GM18907 (cell line): ENCODE measurements at regions not wholly inside any gene's neighbourhood (a gene's known extent, or its start where the extent isn't known, plus 50 kb on each side); places are given as distances from the start of the nearest gene placed in this dataset.
"Not testable (repeated sequence)": the region's sequence is repeated elsewhere in the genome, so short reads cannot be mapped to it uniquely, and the experiment has no call there.

Experiments used
- ATAC-seq: cut with Tn5 transposase; IDR thresholded peaks from one replicate; pipeline ENCODE4 v1.9.1; 2021; ENCODE audit warnings: mild to moderate bottlenecking, moderate library complexity; ENCODE audit not compliant: unreplicated experiment

- no peak for ATAC-seq
Observed at GRCh38 chr7:125299003-125299765, 369.6 kb upstream of the POT1 start.

DNA sequence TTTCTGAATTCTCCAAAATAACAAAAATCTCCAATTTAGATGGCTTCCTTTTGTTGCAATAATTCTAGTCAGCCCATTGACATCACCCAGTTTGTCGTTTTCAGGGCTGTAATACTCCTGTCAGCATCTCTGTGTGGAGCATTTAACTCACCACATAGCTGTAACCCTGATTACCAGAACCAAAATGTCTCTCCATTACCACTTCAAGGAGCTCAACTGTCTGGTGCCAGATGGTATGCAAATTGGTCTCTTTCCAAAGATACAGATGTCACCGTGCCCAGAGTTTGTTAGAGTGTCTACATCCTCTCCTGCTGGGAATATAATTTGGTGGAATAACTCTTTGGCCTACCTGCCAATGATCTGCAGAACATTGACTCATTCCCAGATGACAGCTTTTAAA, 350.3 kb upstream of the POT1 start:
- ATAC-seq: no peak

DNA sequence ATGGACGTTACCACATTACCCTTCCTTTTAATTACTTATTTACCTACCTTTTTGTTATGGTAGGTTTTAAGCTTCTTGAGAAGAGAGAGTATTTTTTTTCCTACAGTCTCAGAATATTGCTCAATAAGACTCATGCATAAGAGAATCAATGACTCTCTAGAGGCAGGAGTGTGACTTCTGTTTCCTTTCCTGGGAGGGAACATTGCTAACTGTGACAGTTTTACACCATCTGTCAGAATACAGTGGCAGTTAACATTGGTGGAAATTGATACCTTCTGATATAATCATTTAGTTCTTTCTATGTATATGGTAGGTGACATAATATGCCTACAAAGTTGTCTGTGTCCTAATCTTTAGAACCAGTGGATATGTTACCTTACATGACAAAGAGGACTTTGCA, 348.7 kb upstream of the POT1 start:
- no peak for ATAC-seq

DNA sequence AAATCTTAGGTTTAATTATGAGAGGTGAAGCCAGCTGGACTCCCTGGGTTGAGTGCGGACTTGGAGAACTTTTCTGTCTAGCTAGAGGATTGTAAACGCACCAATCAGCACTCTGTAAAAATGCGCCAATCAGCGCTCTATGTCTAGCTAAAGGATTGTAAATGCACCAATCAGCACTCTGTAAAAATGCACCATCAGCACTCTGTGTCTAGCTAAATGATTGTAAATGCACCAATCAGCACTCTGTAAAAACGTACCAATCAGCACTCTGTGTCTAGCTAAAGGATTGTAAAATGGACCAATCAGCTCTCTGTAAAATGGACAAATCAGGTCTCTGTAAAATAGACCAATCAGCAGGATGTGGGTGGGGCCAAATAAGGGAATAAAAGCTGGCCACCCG, 345.1 kb upstream of the POT1 start:
- not testable (repeated sequence) for ATAC-seq

DNA sequence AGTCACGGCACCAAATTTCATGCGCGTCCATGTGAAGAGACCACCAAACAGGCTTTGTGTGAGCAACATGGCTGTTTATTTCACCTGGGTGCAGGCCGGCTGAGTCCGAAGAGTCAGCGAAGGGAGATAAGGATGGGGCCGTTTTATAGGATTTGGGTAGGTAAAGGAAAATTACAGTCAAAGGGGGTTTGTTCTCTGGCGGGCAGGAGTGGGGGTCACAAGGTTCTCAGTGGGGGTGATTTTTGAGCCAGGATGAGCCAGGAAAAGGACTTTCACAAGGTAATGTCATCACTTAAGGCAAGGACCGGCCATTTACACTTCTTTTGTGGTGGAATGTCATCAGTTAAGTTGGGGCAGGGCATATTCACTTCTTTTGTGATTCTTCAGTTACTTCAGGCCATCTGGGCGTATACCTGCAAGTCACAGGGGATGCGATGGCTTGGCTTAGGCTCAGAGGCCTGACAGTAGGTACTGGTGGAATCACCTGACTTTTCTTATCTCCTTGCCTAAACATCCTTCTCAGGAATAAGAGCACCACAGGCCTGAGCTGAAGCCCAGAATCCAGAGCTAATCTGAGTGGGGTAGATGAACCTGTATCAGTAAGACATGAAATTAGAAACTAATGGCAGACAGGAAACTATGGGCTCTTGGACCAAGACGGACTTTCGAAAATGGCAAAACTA, 334.7 kb upstream of the POT1 start:
- ATAC-seq: not testable (repeated sequence)

- ATAC-seq: not testable (repeated sequence)
Observed at GRCh38 chr7:125258876-125259417, 329.3 kb upstream of the POT1 start.

DNA sequence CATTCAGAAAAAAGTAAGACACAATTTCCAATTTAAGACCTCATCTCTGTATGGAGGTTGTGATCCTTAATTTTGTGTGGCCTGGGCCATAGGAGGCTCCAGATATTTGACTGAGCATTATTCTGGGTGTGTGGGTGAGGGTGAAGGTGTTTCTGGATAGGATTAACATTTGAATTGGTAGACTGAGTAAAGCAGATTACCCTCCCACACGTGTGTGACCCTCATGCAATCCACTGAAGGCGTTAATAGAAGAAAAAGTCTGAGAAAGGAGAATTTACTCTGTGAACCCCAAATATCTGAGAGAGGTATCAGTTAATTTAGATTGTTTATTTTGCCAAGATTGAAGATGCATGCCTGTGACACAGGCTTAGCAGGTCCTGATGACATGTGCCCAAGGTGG, 328.0 kb upstream of the POT1 start:
- ATAC-seq: no peak

- no peak for ATAC-seq
Observed at GRCh38 chr7:125256446-125256845, 326.8 kb upstream of the POT1 start.

DNA sequence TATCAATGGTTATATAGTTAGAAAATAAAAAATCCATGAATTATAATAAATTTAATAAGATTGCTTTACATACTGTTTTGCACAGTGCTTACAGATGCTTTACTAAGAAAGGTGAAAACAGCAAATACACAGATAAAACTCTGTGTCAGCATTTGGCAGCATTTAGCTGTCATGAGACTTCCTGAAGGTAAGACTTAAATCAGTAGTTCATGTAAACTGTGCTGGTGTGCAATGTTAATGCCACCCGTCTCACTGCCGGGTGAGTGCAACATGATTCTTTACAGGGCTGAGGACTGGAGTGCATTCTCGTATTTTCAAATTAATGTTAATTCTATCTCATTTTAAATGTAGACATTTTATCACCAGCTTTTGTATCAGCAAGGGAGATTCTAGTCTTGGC, 326.2 kb upstream of the POT1 start:
- no peak for ATAC-seq

DNA sequence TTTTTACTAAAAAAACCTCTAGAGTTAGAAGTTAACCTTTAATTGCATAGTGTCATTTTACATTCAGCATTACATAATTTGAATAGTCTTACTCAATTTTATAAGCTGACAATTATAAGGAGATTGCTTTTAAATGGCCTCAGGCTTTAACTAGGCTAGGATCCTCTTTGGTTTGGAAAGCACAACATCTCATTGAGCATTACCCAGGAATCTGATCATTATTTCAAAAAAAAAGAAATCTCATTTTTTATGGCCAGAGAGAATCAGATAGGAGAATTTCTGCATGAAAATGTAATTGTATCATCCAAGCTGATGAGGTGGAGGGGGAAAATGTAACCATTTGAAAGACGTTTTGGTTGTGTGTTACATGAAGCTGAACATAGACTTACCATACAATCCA, 324.9 kb upstream of the POT1 start:
- no peak for ATAC-seq

DNA sequence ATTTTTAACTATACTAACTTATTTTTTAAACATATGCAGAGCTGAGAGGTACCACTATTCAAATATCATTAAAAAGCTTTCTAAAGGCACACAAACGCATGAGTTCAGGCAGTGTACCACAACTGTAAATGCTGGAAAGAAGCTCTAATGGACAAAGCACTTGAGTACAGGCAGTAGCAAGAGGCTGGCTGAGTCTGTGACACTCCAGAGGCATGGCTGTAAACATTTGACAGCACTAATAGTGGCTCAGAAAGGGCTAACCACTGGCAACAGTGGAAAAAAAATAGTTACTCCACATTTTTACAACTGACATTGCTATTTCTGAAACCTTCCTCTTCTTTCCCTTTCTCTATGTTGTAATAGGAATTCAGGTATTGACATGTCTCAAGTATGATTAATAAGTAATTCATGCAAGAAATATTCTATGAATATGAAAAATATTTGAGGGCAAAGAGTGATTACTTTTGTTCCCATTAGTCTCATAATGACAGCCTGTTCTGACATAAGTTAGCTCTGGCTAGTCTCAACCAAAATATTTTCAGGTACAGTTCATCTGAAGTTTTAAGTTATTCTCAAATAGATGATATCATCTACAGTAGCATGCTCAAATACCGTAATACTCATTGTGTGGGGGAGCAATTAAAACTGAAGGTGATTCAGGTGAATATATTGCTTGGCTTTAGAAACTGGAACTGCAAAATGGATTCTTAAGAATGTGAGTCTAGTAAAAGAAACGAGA, 324.0 kb upstream of the POT1 start:
- no peak for ATAC-seq

DNA sequence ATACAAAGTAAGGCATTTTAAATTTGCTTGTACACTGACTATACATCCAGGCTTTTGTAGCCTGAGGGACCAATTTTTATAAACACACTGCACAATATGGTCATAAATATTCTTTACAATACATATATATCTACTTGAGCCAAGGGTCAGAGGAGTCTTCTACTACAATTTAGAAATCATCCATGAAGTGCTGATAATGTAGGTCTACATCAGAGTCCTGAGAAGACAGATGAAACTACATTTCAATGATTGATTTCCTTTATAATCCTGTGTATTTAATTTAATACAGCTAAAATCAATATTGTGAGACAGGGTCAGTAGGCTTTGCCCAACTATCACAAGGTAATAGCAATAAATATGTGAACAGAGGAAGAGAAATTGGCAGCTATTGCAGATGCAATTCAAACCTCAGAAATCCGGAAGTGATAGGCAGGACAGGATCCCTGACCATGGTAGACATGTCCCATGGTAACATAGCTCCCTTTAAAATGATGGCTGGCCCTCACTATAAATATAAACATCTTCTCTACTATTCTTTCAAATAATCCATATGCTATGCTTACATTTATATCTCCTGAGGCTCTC, 318.0 kb upstream of the POT1 start:
- ATAC-seq: no peak

DNA sequence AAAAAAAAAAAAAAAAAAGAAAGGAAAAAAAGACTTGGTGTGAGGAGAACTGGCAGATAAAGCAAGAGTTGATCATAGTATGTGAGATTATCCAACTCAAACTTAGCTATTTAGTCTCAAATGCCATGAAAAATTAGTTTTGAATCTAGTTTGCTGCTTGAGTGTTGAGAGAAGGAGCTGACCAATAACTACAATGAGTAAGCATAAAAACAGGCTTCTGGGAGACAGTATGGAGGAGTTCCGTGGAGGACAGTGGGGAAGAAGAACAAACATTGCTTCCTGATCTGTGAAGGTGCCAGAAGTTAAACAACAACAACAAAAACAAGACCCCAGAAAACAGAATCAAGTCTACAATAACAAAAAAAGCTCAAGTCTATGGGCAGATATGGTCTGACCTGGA, 317.1 kb upstream of the POT1 start:
- no peak for ATAC-seq

- ATAC-seq: no peak
Observed at GRCh38 chr7:125241548-125241947, 311.9 kb upstream of the POT1 start.

DNA sequence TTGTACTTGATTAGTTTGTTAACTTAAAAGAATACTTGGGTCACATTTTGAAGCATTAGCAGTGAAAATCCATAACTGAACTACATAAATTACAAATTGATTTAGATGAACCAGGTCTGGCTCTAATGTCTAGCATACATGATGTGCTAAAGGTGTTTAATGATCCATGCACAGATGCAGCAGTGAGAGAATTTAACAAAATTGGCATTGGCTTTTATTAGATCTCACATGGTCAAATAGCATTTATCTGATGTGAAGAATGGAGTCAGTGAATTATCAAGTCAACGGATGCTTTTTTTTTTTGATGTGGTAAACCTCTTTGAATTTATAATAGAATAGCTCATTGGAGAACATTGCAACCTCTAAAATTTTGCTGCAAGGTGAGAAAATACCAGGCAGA, 293.0 kb upstream of the POT1 start:
- no peak for ATAC-seq

DNA sequence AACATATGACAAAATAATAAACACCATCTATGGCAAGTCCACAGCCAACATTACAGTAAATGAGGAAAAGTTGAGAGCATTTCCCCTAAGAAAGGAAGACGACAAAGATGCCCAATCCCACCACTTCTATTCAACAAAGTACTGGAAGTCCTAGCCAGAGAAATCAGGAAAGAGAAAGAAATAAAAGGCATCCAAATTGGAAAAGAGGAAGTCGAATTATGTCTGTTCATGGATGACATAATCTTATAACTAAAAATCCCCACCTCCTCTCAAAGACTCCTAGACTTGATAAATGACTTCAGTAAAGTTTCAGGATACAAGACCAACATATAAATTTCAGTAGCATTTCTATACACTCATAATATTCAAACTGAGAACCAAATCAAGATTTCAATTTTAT, 288.5 kb upstream of the POT1 start:
- no peak for ATAC-seq

DNA sequence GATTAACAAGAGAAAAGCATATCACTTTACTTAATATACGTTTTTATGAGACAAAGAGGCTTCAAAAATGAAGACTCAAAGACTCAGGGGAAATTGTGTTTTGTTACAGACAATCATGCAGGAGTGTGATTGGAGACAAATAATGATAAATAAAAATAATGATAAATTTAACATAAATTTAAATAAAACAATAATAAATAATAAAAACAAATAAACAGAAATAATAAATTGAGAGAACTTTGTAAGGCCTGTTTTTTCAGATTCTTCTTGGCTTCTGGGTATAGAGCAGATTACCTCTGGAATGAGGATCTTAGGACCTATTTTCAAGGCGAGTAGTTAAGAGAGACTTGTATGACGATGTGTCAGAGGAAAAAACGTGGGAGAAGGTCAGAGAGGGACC, 271.4 kb upstream of the POT1 start:
- no peak for ATAC-seq

- ATAC-seq: no peak
Observed at GRCh38 chr7:125197731-125198393, 268.2 kb upstream of the POT1 start.

DNA sequence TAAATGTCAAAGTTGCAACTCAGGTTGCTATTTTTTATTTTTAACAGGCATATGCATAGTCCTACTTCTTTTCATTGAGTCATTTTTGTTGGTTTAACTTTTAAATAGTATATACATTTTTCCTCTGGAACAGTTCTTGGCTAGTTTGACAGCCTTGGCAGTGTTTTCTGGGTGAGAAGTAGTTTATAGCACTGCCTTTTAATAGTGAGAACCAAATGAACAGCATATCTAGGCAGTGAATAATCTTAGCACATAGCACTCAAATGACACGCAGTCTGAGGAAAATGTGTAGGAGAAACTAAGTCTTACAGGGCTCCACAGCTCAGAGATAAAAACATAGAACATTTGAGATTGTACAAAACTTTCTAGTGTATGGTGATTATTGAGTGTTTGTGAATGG, 265.5 kb upstream of the POT1 start:
- no peak for ATAC-seq

DNA sequence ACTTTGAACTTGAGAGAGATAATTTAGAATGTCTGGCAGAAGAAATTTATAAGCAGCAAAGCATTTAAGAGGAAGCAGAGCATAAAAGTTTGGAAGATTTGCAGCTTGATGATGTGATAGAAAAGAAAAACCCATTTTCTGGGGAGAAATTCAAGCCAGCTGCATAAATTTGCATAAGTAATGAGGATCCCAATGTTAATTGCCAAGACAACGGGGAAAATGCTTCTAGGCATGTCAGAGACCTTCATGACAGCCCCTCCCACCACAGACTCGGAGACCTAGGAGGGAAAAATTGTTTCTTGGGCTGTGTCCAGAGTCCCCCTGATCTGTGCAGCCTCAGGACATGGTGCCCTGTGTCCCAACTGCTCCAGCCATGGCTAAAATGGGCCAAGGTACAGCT, 263.6 kb upstream of the POT1 start:
- ATAC-seq: no peak

DNA sequence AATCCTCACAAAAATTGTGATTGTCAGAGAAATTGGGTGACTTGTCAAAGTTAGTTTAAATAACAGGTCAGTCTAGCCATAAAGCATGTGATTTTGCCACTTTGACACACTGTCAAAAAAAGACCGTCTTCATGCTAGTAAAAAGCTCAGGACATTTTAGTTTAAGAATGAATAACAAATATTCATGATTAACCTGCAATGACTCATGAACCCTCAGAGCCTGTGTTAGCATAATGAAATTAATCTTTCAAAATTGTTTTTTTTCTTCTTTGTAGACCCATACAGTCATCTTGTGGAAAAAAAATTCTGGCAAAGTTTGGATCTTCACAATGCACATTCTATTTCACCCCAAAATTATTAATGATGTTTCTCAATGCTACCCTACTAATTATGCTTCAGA, 255.2 kb upstream of the POT1 start:
- ATAC-seq: no peak
